GM21717 (cell line): ENCODE measurements at regions not wholly inside any gene's neighbourhood (a gene's known extent, or its start where the extent isn't known, plus 50 kb on each side); places are given as distances from the start of the nearest gene placed in this dataset.
"Not testable (repeated sequence)": the region's sequence is repeated elsewhere in the genome, so short reads cannot be mapped to it uniquely, and the experiment has no call there.

Experiments used
- ATAC-seq: cut with Tn5 transposase; IDR thresholded peaks from one replicate; pipeline ENCODE4 v1.9.1; 2021; ENCODE audit warnings: mild to moderate bottlenecking, moderate library complexity; ENCODE audit not compliant: unreplicated experiment

GRCh38 chr1:145553795-145554194, 54.0 kb upstream of the GPR89A start:
- ATAC-seq: not testable (repeated sequence)

GRCh38 chr1:145545055-145545454, 62.7 kb upstream of the GPR89A start:
- no peak for ATAC-seq

DNA sequence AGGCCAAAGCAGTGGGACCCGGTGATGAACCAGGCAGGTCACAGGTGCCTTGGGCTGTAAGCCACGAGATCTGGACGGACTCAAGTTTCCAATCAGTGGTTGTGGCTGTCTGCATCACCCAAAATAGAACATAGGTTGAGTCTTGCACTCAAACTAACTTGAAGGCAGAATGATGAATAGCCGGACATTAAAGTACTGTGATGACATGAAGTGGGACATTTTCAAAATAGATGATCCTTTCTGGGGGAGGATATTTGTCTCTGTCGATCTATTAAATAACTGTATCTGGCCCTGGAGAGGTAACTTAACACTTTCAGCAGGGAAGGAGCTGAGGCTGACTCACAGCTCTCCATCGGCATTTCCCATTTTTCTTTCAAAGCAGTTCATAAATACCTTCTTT, 66.1 kb upstream of the GPR89A start:
- ATAC-seq: not testable (repeated sequence)

GRCh38 chr1:145541246-145541645, 66.5 kb upstream of the GPR89A start:
- ATAC-seq: not testable (repeated sequence)

GRCh38 chr1:145538118-145538882, 69.5 kb upstream of the GPR89A start:
- ATAC-seq: not testable (repeated sequence)

GRCh38 chr1:145537003-145537402, 70.8 kb upstream of the GPR89A start:
- ATAC-seq: not testable (repeated sequence)

- not testable (repeated sequence) for ATAC-seq
Measured at GRCh38 chr1:145535461-145535860, 72.3 kb upstream of the GPR89A start.

- ATAC-seq: not testable (repeated sequence)
Measured at GRCh38 chr1:145528068-145528564, 79.7 kb upstream of the GPR89A start.

DNA sequence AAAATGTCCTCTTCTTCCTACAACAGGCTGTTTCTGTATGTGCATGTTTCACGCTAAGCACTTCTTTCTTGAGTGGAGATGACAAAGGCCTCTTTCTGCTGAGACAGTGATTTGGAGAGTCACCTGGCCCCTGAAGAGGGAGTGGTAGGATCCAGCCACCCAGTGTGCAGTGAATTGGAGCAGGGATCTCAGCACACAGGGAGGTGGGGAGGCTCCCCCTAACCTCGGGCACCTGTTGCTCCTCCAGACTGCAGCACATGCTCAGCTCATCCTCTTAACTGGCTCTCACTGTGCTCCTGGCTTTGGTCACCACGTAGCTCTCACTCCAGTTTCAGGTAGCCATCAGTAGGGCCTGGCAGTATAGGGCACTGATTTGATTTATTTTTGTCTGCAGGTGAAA, 87.6 kb upstream of the GPR89A start:
- not testable (repeated sequence) for ATAC-seq

GRCh38 chr1:145519302-145519701, 88.5 kb upstream of the GPR89A start:
- ATAC-seq: not testable (repeated sequence)

DNA sequence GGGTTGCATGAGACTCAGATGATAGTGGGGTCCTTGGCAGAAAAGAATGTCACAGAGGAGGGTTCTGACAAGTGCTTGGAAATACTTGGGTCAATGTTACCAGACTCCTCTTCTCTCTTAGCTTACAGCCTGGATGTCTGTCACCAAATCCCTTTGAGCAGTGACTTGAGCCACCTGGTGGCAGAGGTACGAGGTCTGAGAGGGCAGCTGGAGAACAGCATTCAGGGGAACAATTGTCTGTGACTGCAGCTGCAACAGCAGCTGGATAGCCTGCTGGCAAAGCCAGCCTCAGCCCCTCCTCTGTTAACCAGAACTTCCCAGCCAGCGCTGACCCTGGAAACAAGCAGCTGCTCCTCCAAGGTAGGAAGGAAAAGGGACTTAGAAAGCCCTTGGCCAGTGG, 87.6 kb upstream of the NBPF20 start:
- not testable (repeated sequence) for ATAC-seq

- peak; percentile 67 for ATAC-seq
Measured at GRCh38 chr1:145508053-145508452, 82.7 kb upstream of the NBPF20 start.

DNA sequence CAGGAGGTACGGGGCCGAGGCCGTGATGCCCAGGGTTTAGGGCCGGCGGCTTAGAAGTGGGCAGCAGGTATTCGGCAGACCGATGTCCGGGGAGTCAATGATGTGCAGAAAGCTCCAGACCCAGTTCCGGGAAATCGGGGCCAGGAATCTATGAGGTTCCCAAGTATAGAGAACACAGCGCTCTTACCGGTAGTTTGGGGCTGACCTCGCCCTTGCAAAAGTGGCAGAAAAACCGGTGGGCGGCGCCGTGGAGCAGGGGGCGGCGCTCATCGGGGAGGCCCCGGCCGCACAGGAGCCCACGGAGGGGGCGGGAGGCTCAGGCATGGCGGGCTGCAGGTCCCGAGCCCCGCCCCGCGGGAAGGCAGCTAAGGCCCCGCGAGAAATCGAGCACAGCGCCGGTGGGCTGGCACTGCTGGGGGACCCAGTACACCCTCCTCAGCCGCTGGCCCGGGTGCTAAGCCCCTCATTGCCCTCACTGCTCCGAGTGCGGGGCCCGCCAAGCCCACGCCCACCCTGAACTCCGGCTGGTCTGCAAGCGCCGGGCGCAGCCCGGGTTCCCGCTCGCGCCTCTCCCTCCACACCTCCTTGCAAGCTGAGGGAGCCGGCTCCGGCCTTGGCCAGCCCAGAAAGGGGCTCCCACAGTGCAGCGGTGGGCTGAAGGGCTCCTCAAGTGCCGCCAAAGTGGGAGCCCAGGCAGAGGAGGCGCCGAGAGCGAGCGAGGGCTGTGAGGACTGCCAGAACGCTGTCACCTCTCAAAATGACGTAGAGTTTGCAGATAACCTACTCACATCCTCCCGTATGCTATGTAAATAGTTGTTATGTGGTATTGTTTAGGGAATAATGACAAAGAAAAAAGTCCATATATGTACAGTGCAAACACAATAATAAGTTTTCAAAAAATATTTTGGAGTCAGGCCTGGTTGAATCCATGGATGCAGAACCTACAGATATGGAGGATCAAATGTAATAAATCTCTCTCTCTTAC, 80.6 kb upstream of the NBPF20 start:
- not testable (repeated sequence) for ATAC-seq

GRCh38 chr1:145504834-145505413, 79.5 kb upstream of the NBPF20 start:
- not testable (repeated sequence) for ATAC-seq

- ATAC-seq: not testable (repeated sequence)
Measured at GRCh38 chr1:145504310-145504709, 78.9 kb upstream of the NBPF20 start.

DNA sequence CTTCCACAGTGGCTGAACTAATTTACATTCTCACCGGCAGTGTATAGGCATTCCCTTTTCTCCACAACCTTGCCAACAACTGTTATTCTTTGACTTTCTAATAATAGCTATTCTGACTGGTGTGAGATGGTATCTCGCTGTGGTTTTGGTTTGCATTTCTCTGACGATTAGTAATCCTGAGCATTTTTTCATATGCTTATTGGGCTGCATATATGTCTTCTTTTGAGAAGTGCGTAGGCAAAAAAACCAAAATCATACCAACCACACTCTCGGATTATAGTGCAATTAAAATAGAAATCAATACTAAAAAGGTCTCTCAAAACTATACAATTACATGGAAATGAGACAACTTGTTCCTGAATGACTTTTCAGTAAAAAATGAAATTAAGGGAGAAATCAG, 74.8 kb upstream of the NBPF20 start:
- not testable (repeated sequence) for ATAC-seq

GRCh38 chr1:145495077-145495871, 69.9 kb upstream of the NBPF20 start:
- not testable (repeated sequence) for ATAC-seq

DNA sequence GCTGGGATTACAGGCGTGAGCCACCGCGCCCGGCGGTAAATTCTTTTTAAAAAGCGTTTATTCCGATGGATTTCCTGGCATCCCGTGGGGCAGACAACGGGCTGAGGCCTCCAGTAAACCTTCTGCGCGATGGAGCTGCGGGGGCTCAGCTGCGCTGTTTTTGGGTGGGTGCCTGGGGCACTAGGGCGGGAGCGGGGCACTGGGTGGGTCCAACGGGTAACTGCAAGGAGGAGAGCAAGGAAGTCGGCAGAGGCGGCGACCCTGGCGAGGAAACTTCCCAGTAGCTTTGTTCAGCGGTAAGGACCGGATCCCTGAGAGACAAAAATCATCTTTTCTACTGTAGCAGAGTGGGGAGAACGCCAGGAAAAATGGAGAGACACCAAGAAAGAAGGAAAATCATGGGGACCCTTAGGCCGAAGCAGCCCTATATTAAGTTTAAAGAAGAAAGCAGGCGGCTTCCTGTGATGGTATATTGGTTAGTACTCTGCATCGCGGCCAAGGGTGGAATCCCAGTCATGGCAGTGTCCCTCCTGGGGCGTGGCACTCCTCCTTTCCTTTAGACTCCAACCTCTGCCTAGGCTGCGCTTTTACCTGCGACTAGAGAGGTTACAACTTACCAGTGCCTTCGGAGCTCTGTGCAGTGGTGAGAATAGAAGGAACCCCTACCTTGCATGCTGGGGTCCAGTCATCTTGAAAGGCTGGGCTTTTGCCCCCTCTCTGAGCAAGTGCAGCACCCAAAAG, 63.0 kb upstream of the NBPF20 start:
- ATAC-seq: not testable (repeated sequence)

GRCh38 chr1:145487156-145487555, 61.8 kb upstream of the NBPF20 start:
- not testable (repeated sequence) for ATAC-seq
